DND-41 (cell line): ENCODE measurements at regions not wholly inside any gene's neighbourhood (a gene's known extent, or its start where the extent isn't known, plus 50 kb on each side); places are given as distances from the start of the nearest gene placed in this dataset.

Source experiments
- ATAC-seq: fragments of 200-7000 bp; cut with Tn5 transposase; 3 replicates; pipeline ENCODE4 v1.9.1; 2021; ENCODE audit warnings: low read depth; ENCODE audit not compliant: insufficient read depth
- DNase-seq: peaks from one replicate; pipeline ENCODE4 v3.0.0-alpha.2; 2020
- H2AFZ ChIP-seq: 2 replicates; pipeline ENCODE4 v1.6.0; 2012; ENCODE audit warnings: low read depth, low read length
- H3K27ac ChIP-seq: 2 replicates; pipeline ENCODE4 v1.5.1; 2012; ENCODE audit warnings: low read length, inconsistent platforms
- H3K27me3 ChIP-seq: fragments of 200-600 bp; sonication (generic); 2 replicates; pipeline ENCODE4 v1.6.0; 2012; ENCODE audit warnings: low read length, mild to moderate bottlenecking, inconsistent platforms; ENCODE audit not compliant: insufficient read depth, poor library complexity
- H3K36me3 ChIP-seq: 2 replicates; pipeline ENCODE4 v1.5.1; 2012; ENCODE audit warnings: low read length, inconsistent platforms; ENCODE audit not compliant: insufficient read depth
- H3K4me1 ChIP-seq: 2 replicates; pipeline ENCODE4 v1.5.1; 2012; ENCODE audit warnings: mild to moderate bottlenecking, low read length; ENCODE audit not compliant: insufficient read depth
- H3K4me2 ChIP-seq: 2 replicates; pipeline ENCODE4 v1.6.0; 2012; ENCODE audit warnings: mild to moderate bottlenecking, moderate library complexity, low read length, inconsistent platforms; ENCODE audit not compliant: insufficient read depth
- H3K4me3 ChIP-seq, 2 experiments: fragments of 200-600 bp in 1 of 2; shearing (Covaris generic) in 1 of 2; 2 replicates each; pipeline ENCODE4 v1.5.1; 2012 to 2016; ENCODE audit warnings: inconsistent platforms in 2 of 2, low read length in 2 of 2, mild to moderate bottlenecking in 2 of 2, low read depth in 1 of 2, moderate library complexity in 1 of 2
- H3K79me2 ChIP-seq: 2 replicates; pipeline ENCODE4 v1.6.0; 2012; ENCODE audit warnings: low read length, inconsistent platforms; ENCODE audit not compliant: insufficient read depth
- H3K9ac ChIP-seq: 2 replicates; pipeline ENCODE4 v1.6.0; 2012; ENCODE audit warnings: low read depth, mild to moderate bottlenecking, inconsistent platforms, low read length, moderate library complexity
- H3K9me3 ChIP-seq: 2 replicates; pipeline ENCODE4 v1.5.1; 2012; ENCODE audit warnings: low read length, moderate library complexity, mild to moderate bottlenecking, inconsistent platforms; ENCODE audit not compliant: insufficient read depth, severe bottlenecking
- H4K20me1 ChIP-seq: 2 replicates; pipeline ENCODE4 v1.6.0; 2012; ENCODE audit warnings: low read length; ENCODE audit not compliant: insufficient read depth
- EZH2 ChIP-seq: IDR thresholded peaks from 3 replicates; pipeline ENCODE4 v1.6.1; 2012; ENCODE audit warnings: borderline replicate concordance, low read depth, mild to moderate bottlenecking, moderate library complexity, low read length, inconsistent platforms; ENCODE audit not compliant: severe bottlenecking
- TF ChIP-seq, protein P1 (sequence below): IDR thresholded peaks from 2 replicates; pipeline ENCODE4 v1.5.1; 2012; ENCODE audit warnings: borderline replicate concordance, low read length, moderate library complexity, mild to moderate bottlenecking; ENCODE audit not compliant: poor library complexity, severe bottlenecking; ENCODE audit errors: extremely low read depth

DNA sequence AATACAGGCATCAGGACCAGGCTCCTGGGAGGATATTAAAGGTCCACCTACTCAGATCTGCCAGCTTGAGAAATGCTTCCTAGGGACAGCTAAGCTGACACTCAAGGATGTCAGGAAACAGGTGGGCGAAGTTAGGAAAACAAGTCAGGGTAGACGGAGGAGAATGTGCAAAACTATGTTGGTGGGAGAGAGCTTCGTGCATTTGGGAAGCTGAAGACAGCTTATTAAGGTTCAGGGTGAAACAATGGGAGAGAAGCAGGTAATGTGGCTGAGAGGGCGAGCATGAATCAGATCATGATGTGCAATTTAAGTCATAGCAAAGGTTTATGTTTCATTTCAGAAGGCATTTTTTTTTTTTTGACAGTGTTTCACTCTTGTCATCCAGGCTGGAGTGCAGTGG, 297.2 kb upstream of the ATP10A start:
- DNase-seq (no peak), ATAC-seq (no peak)
- Histone ChIP-seq H2AFZ (no peak overlapping the region), H3K4me1 (no peaks in the 10 kb centered on the region), H3K27me3 (no peaks in the 10 kb centered on the region), H4K20me1 (no peaks in the 10 kb centered on the region), H3K79me2 (no peaks in the 10 kb centered on the region), H3K9me3 (no peaks in the 10 kb centered on the region), H3K27ac (no peak overlapping the region), H3K4me3 (no peak overlapping the region), H3K9ac (no peak overlapping the region), H3K4me2 (no peak overlapping the region), H3K36me3 (no peaks in the 10 kb centered on the region)
- no peak for TF ChIP-seq EZH2
- TF ChIP-seq, protein P1, sequence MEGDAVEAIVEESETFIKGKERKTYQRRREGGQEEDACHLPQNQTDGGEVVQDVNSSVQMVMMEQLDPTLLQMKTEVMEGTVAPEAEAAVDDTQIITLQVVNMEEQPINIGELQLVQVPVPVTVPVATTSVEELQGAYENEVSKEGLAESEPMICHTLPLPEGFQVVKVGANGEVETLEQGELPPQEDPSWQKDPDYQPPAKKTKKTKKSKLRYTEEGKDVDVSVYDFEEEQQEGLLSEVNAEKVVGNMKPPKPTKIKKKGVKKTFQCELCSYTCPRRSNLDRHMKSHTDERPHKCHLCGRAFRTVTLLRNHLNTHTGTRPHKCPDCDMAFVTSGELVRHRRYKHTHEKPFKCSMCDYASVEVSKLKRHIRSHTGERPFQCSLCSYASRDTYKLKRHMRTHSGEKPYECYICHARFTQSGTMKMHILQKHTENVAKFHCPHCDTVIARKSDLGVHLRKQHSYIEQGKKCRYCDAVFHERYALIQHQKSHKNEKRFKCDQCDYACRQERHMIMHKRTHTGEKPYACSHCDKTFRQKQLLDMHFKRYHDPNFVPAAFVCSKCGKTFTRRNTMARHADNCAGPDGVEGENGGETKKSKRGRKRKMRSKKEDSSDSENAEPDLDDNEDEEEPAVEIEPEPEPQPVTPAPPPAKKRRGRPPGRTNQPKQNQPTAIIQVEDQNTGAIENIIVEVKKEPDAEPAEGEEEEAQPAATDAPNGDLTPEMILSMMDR, result no peak

DNA sequence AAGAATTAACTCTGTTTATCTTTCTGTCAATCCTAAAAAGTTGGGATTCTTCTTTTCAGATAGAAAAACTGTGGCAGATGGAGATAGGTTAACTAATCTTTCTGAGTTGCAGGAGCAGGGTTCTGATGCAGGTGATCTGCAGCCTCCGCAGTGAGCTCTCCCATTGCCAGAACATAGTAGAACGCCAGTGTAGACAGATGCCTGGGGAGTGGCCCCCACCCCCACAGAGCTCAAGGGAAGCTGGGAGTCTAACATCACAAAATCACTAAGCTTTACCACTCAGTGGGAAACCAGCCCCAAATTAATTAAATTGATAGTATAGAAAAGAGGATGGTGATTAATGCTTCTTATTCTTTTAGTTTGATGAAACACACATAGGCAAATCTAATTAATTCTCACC, 295.0 kb upstream of the ATP10A start:
- Histone ChIP-seq H3K4me1 (no peaks in the 10 kb centered on the region), H3K9me3 (no peaks in the 10 kb centered on the region), H4K20me1 (no peaks in the 10 kb centered on the region), H3K9ac (no peak overlapping the region), H3K79me2 (no peaks in the 10 kb centered on the region), H3K27me3 (no peaks in the 10 kb centered on the region), H3K4me2 (no peak overlapping the region), H2AFZ (no peak overlapping the region), H3K4me3 (no peak overlapping the region), H3K36me3 (no peaks in the 10 kb centered on the region), H3K27ac (no peak overlapping the region)
- ATAC-seq (no peak), DNase-seq (no peak)
- TF ChIP-seq, protein P1, result no peak
- no peak for TF ChIP-seq EZH2

DNA sequence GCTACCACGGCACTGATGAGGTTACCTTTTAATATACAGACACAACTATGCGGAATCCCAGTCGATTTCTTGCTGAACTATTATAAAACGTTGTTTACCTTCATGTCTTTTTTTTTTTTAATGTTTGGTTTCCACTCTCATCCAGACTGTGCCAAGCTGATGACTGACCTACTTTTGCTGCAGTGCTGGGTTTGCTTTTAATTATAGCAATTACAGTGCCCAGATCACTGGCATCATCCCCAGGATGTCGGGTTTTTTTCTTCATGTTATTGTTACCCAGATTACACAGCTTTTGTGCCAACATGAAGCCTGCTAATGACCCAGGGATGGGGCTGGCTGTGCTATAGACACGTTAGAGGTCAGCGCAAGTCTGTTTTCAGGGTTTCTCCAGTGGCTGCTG, 294.0 kb upstream of the ATP10A start:
- no peak for ATAC-seq
- no peak overlapping the region for H2AFZ ChIP-seq
- no peak overlapping the region for H3K27ac ChIP-seq
- H3K9me3 ChIP-seq, result no peaks in the 10 kb centered on the region
- H3K79me2 ChIP-seq, result no peaks in the 10 kb centered on the region
- no peak overlapping the region for H3K4me3 ChIP-seq
- no peaks in the 10 kb centered on the region for H3K4me1 ChIP-seq
- H3K27me3 ChIP-seq, result no peaks in the 10 kb centered on the region
- TF ChIP-seq EZH2, result no peak
- TF ChIP-seq, protein P1, result no peak
- no peak overlapping the region for H3K4me2 ChIP-seq
- DNase-seq, result no peak
- H4K20me1 ChIP-seq, result no peaks in the 10 kb centered on the region
- no peaks in the 10 kb centered on the region for H3K36me3 ChIP-seq
- H3K9ac ChIP-seq, result no peak overlapping the region

DNA sequence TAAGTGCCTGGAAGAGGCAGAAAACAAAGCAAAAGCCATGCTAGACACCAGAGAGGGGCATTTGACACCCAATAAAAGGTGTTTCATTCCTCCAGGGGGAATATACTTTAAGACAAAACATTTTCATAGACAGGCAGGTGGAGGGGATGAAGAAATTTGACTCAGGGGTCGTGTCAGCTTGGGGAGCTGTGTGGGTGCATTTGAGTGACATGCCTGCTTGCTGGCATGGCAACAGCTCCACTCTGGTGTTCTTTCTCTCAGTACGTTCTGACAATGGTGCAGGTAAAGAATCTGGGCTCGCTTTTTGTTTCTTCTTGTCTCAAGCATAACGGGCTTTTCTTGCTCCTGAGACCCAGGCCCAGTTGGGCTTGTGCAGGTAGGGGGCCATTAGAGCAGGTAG, 292.9 kb upstream of the ATP10A start:
- no peak overlapping the region for H3K4me3 ChIP-seq
- TF ChIP-seq, protein P1, result no peak
- no peak for TF ChIP-seq EZH2
- no peaks in the 10 kb centered on the region for H3K9me3 ChIP-seq
- no peaks in the 10 kb centered on the region for H4K20me1 ChIP-seq
- H3K27ac ChIP-seq, result no peak overlapping the region
- no peaks in the 10 kb centered on the region for H3K36me3 ChIP-seq
- DNase-seq (no peak), ATAC-seq (no peak)
- no peak overlapping the region for H3K4me2 ChIP-seq
- no peaks in the 10 kb centered on the region for H3K79me2 ChIP-seq
- no peaks in the 10 kb centered on the region for H3K4me1 ChIP-seq
- H3K9ac ChIP-seq, result no peak overlapping the region
- no peak overlapping the region for H2AFZ ChIP-seq
- no peaks in the 10 kb centered on the region for H3K27me3 ChIP-seq
